Muscle of leg (tissue), 3 donors: ENCODE measurements at regions not wholly inside any gene's neighbourhood (a gene's known extent, or its start where the extent isn't known, plus 50 kb on each side); places are given as distances from the start of the nearest gene placed in this dataset.
A peak's percentile ranks its signal among the peaks of the same experiment; 100 is the strongest.

ENCODE experiments used
- DNase-seq: peaks from one replicate; pipeline ENCODE4 v3.0.0; 2013
- H3K27ac ChIP-seq: one replicate; pipeline ENCODE4 v1.5.1; 2013; ENCODE audit warnings: mild to moderate bottlenecking, low read length, control low read depth
- H3K27me3 ChIP-seq: one replicate; pipeline ENCODE4 v1.6.1; 2013; ENCODE audit warnings: low read length; ENCODE audit not compliant: control insufficient read depth, insufficient read depth
- H3K36me3 ChIP-seq: one replicate; pipeline ENCODE4 v1.6.1; 2013; ENCODE audit warnings: low read length; ENCODE audit not compliant: control insufficient read depth, insufficient read depth
- H3K4me1 ChIP-seq: one replicate; pipeline ENCODE4 v1.6.1; 2013; ENCODE audit warnings: low read length; ENCODE audit not compliant: control insufficient read depth, insufficient read depth
- H3K4me3 ChIP-seq: one replicate; pipeline ENCODE4 v1.5.1; 2013; ENCODE audit warnings: low read length, control low read depth
- H3K9me3 ChIP-seq: replicated peaks from 2 replicates; pipeline ENCODE4 v1.6.1; 2013; ENCODE audit warnings: low read depth, low read length; ENCODE audit not compliant: control insufficient read depth
- WGBS: methylation state at CpG from one replicate; pipeline ENCODE4 v1.1.5; 2013; ENCODE audit warnings: missing lambda C conversion rate; ENCODE audit not compliant: insufficient coverage; 5-methylcytosine and 5-hydroxymethylcytosine counted together

DNA sequence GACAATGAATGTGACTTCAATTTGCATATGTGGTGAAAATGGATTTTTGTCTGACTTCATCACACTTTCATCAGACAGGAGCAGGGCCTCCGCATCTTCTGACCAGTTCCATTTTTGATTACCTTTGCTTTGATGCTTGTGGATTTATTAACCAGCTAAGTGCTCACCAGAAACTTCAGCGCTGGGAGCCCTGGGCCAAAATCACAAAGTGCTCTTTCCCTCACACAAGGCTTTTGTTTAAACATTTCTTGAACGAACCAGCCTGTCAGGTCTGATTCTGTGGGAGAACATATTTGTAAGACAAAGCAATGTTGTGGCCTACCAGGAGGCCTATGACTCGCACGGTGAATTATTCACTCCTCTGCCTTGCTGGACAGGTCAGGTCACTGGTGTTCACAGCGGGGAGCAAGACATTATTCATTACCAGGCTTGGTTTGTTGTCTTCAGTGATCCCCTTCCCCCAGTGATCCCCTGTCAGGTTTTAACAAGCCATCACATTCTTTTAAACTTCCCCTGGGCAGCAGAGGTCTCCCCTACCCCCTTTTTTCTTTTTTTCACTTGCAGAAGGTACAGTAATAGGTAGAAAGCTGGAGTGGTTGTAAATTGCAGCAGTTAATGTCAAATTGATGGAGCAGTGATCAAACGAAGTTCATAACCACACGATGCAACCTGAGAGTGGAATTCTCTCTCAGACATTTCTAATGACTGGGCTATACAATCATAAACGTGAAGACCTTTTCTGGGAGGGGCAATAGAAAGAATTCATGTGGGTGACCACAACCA is 167.5 kb upstream of the PRICKLE1 start:
- Histone ChIP-seq H3K36me3 (no peaks in the 10 kb centered on the region), H3K4me3 (no peak overlapping the region), H3K9me3 (no peaks in the 10 kb centered on the region), H3K4me1 (peaks cover 16% of the 10 kb centered on the region), H3K27ac (no peak overlapping the region), H3K27me3 (no peaks in the 10 kb centered on the region)
- WGBS = 77% methylated on average over 4 of the region's 9 CpGs
- no peak for DNase-seq

DNA sequence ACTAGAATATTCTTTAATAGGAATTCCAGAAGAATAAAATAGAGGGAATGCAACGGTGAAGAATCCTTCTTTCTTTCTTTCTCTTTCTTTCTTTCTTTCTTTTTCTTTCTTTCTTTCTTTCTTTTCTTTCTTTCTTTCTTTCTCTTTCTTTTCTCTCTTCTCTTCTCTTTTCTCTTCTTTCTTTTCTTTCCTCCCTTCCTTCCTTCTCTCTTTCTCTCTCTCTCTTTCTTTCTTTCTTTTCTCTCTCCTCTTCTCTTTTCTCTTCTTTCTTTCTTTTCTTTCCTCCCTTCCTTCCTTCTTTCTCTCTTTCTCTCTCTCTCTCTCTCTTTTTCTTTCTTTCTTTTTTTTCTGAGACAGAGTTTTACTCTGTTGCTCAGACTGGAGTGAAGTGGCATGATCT is 160.8 kb upstream of the PRICKLE1 start:
- DNase-seq = no peak
- no CpG with 5 or more reads among the region's 1 CpG for WGBS

DNA sequence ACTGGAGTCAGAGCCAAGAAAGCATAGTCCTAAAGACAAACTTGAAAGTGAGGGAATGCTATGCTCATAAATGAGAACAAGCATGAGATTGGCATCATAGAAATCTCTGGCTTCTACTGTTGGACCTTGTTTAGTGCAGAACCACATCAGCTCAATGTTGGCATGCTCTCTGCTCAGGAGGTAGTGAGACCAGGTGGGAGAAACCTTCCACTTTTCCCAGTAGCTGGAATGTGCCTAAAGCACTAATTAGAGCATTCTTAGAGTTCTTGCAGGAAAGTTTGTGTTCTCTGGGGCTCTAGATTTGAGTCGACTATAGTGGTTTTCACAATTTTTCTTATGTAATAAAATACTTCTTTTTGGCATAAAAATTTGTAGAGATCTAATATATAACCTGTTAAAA is 159.7 kb upstream of the PRICKLE1 start:
- H3K27me3 ChIP-seq = no peaks in the 10 kb centered on the region
- no peak for DNase-seq
- H3K4me1 ChIP-seq = peaks cover 8% of the 10 kb centered on the region
- no peak overlapping the region for H3K27ac ChIP-seq
- H3K4me3 ChIP-seq = no peak overlapping the region
- H3K9me3 ChIP-seq = peaks cover 6% of the 10 kb centered on the region
- WGBS = no CpG with 5 or more reads among the region's 1 CpG
- H3K36me3 ChIP-seq = no peaks in the 10 kb centered on the region

More for the DNA sequence above, 160.8 kb upstream of the PRICKLE1 start:
- no peak overlapping the region for H3K27ac ChIP-seq
- H3K4me3 ChIP-seq = no peak overlapping the region
- no peaks in the 10 kb centered on the region for H3K36me3 ChIP-seq
- H3K9me3 ChIP-seq = peaks cover 6% of the 10 kb centered on the region
- no peaks in the 10 kb centered on the region for H3K4me1 ChIP-seq
- H3K27me3 ChIP-seq = no peaks in the 10 kb centered on the region

DNA sequence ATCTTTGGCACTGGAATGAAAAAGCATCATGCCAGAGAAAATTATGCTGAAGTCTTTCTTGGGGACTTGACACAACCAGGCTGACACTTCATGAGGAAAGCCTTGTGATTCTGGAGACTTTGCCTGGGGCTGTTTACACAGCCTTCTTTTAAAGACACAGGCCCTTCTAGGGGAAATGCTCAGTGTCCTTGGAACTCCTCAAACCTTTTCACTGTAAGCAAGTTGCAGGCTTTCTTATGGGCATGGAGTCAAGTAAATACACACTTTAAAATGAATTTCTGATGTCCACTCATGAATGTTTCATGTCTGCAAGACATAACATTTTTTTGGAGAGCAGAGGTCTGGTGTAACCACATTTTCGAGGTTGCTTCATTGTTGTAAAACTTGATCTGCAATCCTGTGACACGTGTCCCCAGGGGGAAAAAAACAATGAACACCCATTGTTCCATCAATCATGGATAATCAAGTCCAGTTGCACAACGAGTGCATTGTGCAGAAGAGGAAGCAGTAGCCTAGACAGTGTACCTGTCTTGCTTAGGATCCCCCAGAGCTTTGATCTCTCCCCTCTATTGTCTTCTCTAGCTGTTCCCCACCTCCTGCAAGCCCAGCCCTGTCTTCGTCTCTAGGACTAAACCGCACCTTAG is 155.1 kb upstream of the PRICKLE1 start:
- no peaks in the 10 kb centered on the region for H3K36me3 ChIP-seq
- H3K27ac ChIP-seq = no peak overlapping the region
- peaks cover 6% of the 10 kb centered on the region for H3K9me3 ChIP-seq
- H3K27me3 ChIP-seq = no peaks in the 10 kb centered on the region
- peak; percentile 48 for DNase-seq
- no peak overlapping the region for H3K4me3 ChIP-seq
- H3K4me1 ChIP-seq = peaks cover 29% of the 10 kb centered on the region
- WGBS = 50% methylated on average over 3 of the region's 5 CpGs

DNA sequence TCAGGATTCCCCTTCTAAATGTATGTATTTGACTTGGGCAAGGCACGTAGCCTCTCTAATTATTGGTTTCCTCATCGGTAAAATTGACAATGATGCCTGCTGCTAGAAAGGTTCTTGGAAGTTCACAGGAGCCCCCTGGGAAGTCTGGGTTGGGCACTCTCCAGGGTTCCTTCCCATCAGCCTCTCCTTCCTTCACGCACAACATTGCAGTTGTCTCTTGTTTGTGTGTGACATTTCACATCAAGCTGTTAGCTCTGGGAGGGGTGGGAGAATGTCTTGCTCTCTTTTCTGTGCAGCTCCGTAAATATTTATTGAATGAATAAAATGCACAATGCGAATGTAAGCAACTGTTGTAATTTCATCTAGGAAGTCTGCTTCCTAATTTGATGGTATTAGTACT is 153.2 kb upstream of the PRICKLE1 start:
- Histone ChIP-seq H3K4me3 (no peak overlapping the region), H3K4me1 (peaks cover 37% of the 10 kb centered on the region), H3K27me3 (no peaks in the 10 kb centered on the region), H3K27ac (peak overlapping the region; percentile 37), H3K36me3 (no peaks in the 10 kb centered on the region), H3K9me3 (peaks cover 6% of the 10 kb centered on the region)
- peak; percentile 76 for DNase-seq
- WGBS = no CpG with 5 or more reads among the region's 5 CpGs

DNA sequence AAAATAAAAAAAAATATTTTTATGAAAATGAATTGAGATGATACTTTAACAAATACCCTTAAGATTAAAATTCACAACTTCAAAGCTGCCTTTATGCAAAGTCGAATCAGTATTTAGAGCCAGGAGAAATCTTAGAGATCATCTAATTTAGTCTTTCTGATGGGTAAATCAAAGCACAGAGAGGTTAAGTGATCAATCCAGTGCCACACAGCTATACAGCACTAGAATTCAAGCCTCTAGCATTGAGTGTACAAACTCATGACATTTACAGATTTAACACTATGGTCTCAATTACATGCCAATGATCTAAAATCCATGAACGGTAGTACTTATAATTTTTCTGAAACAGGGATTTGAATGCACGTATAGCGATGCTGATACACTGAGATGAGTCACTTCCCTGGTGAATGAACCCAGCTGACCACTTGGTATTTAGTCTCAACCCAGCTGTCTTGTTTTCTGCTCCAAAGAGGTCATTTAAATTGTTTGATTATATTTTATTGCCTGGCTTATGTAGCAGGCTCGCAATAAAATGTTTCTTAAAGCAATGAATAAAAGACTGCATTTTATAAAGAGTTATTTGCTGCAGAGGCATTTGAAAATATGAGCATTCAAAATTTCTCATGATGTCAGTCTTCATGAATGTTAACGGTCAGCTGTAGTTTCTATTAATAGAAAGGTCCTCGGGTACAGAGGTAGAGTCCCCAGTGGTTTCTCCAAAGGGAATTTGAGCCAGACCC is 152.4 kb upstream of the PRICKLE1 start:
- no peaks in the 10 kb centered on the region for H3K36me3 ChIP-seq
- H3K27me3 ChIP-seq = no peaks in the 10 kb centered on the region
- H3K27ac ChIP-seq = peak overlapping the region; percentile 37
- no peak overlapping the region for H3K4me3 ChIP-seq
- peak; percentile 84 for DNase-seq
- H3K9me3 ChIP-seq = peaks cover 6% of the 10 kb centered on the region
- 0% methylated on average over 1 of the region's 7 CpGs for WGBS
- H3K4me1 ChIP-seq = peaks cover 40% of the 10 kb centered on the region

DNA sequence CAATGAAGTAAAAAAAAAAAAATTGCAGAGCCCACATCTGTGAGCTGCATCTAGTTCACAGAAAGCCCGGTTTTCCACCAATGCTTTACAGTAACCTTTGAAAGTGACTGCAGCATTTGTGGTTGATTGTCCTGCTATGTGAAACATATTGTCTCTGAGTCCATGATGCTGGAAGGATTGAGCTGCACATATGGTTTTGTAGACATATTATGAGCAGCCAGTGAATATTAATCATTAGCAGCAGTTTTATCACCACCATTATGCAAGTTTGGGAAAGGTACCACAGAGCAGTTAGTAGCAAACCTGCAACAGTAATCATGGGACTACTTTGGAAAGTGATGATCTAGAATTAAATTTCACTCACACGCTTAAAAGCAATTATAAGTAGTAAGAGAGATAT is 151.5 kb upstream of the PRICKLE1 start:
- WGBS = 33% methylated on average over 1 of the region's 2 CpGs
- no peak overlapping the region for H3K4me3 ChIP-seq
- no peaks in the 10 kb centered on the region for H3K36me3 ChIP-seq
- peaks cover 43% of the 10 kb centered on the region for H3K4me1 ChIP-seq
- DNase-seq = peak; percentile 89
- peaks cover under 1% of the 10 kb centered on the region for H3K9me3 ChIP-seq
- no peaks in the 10 kb centered on the region for H3K27me3 ChIP-seq
- no peak overlapping the region for H3K27ac ChIP-seq

DNA sequence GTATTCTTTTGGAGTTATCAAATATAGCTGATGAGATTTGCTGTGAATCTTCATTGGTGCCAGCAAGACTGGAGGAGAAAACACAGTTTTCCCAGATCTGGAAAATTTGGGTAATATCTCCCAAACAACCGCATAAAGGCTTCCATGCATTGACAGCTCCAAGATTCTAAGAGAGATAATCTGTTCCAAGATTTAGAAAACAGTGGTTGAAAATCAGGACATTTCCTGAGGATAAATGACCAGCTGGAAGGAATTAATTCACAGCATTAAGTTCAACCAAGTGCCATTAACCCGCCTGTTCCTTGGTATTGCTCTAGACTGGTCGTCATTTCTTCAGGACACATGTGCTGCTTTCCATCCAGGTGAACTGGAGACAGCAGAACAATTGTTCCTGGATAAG is 147.9 kb upstream of the PRICKLE1 start:
- peaks cover 33% of the 10 kb centered on the region for H3K4me1 ChIP-seq
- 58% methylated on average over 2 of the region's 3 CpGs for WGBS
- H3K27ac ChIP-seq = peak overlapping the region; percentile 6

DNA sequence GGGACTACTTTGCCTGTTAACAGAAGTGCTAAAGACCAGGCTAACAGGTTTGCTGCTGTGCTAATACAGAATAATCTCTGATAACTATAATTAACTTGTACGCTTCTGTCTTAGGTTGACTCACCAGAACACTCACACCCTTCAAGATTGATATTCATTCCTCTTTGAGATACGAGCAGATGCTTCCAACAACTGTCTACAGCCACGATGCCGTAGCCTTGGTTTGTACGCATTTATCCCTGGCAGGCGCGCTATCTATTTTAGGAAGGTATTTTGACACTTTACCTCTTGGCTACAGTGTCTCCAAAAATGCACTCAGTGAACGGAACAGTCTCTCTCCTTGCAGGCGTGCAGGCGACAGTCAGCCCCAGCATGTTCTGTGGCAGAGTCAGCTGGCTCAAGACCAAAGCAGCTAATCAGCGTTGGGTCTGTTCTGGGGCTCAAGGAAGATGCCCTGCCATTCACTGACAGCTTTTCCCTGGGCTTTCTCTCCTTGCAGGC is 146.4 kb upstream of the PRICKLE1 start:
- H3K4me1 ChIP-seq = peaks cover 29% of the 10 kb centered on the region
- H3K4me3 ChIP-seq = no peak overlapping the region
- H3K9me3 ChIP-seq = no peaks in the 10 kb centered on the region
- peak; percentile 82 for DNase-seq
- H3K36me3 ChIP-seq = no peaks in the 10 kb centered on the region
- no peaks in the 10 kb centered on the region for H3K27me3 ChIP-seq
- 61% methylated on average over 11 of the region's 11 CpGs for whole genome bisulfite sequencing
- H3K27ac ChIP-seq = peak overlapping the region; percentile 45

More for the DNA sequence above, 147.9 kb upstream of the PRICKLE1 start:
- no peaks in the 10 kb centered on the region for H3K27me3 ChIP-seq
- DNase-seq = peak; percentile 65
- H3K9me3 ChIP-seq = no peaks in the 10 kb centered on the region
- H3K36me3 ChIP-seq = no peaks in the 10 kb centered on the region
- H3K4me3 ChIP-seq = no peak overlapping the region

DNA sequence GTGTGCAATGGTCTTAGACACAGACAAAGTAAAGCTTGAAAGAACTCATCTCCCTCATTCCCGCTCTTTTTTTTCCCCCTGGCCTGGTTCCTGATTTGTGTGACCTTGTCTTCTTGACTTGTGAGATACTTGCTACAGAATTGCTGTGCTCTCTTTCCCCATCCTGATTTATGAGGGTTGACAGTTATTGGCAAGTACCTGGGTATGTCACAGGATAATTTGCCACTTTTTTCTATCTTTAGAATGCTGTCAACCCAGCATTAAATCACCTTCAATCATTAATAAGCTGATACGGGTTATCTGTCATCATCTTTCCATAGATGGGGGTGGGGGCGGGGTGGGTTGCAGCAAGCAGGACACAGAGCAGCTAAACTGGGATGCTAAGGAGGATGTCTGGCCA is 144.4 kb upstream of the PRICKLE1 start:
- Histone ChIP-seq H3K27ac (no peak overlapping the region), H3K4me1 (peaks cover 18% of the 10 kb centered on the region), H3K4me3 (no peak overlapping the region), H3K9me3 (no peaks in the 10 kb centered on the region), H3K36me3 (no peaks in the 10 kb centered on the region), H3K27me3 (no peaks in the 10 kb centered on the region)
- DNase-seq = no peak
- WGBS = 100% methylated on average over 1 of the region's 3 CpGs
